ENCODE measurements at regions not wholly inside any gene's neighbourhood (a gene's known extent, or its start where the extent isn't known, plus 50 kb on each side); places are given as distances from the start of the nearest gene placed in this dataset.

DNA sequence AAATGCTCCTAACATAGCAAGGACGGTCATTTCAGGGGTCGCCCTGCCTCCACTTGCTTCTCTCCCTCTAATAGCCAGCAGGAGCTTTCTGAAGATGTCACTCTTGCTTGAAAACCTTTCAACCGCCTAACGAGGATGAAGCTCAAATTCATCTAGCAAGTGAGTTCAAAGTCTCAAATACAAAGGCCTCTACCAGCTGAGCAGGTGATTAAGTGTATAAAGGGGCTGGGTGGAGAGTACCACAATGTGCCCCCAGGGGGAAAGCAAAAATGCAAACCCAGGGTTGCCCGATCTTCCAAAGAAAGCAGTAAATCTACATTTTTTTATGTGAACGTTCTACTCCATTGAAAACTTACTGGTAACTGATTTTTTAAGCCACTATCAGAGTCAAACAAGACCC, 50.4 kb upstream of the GRIP2 start:
- no peak for DNase-seq (ENCODE audit: low spot score)

DNA sequence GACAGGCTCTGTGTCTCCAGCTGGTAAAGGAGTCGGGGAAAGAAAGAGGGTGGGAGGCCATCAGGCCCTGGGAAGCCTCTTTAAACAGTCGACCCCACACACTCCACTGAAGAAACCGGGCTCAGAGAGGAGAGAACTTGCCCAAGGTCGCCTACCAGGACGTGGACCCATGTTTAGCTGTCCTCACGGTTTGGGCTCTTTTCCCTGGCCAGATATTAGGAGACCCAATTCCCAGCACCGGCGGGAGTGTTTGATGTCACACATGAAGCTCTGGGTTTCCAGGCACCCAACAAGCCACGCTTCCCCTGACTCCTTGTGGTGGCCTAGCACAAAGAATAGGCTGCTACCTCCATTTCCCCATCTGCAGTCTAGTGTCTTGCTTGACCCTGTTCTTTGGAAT, 52.2 kb upstream of the GRIP2 start:
- DNase-seq (ENCODE audit: low spot score), result no peak

- DNase-seq (ENCODE audit: low spot score), result no peak
These were observed 52.7 kb upstream of the GRIP2 start for GRCh38 chr3:14592836-14593235.

- DNase-seq (ENCODE audit: low spot score), result no peak
These were observed 54.1 kb upstream of the GRIP2 start for GRCh38 chr3:14594234-14594633.

DNA sequence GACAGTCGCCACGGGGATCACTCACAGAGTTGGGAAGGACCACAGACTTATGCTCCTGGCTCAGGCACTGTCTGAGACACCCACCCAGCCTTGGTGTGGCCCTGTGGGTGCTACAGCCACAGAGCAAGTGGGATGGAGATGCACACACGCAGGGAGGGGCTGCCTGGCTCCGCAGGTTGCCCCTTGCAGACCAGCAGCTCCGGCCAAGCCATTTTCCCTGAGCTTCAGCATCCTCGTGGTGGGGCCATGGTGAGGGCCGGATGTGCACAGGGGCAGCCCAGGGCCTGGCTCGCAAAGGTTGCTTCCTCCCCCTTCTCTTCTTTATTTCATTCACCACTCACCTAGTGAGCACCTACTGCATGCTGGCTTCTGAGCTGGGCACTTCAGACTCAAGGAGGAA, 55.4 kb upstream of the GRIP2 start:
- DNase-seq (ENCODE audit: low spot score), result no peak

DNA sequence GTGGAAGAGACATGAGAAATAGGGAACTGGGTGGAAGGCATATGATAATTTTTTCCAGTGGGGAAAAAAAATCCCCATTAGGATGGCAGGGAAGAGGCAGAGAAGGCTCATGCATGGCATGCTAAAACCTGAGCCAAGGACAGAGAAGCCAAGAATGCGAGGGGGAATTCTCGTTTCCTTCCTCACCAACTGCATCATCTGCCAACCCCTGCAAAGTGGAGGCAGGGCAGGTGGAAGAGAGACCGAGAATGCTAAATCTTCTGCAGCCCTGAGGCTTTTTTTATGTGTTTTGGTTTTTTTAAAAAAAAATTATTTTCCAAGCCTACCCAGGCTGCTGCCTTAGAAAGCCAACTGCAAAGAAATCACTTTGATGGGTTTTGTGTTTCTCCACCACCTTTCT, 54.3 kb upstream of the CCDC174 start:
- no peak for DNase-seq (ENCODE audit: low spot score)

- DNase-seq (ENCODE audit: low spot score), result peak; percentile 88
These were observed 53.4 kb upstream of the CCDC174 start for GRCh38 chr3:14598143-14598569.

GRCh38 chr3:14599488-14599887, 52.1 kb upstream of the CCDC174 start:
- DNase-seq (ENCODE audit: low spot score), result no peak

DNA sequence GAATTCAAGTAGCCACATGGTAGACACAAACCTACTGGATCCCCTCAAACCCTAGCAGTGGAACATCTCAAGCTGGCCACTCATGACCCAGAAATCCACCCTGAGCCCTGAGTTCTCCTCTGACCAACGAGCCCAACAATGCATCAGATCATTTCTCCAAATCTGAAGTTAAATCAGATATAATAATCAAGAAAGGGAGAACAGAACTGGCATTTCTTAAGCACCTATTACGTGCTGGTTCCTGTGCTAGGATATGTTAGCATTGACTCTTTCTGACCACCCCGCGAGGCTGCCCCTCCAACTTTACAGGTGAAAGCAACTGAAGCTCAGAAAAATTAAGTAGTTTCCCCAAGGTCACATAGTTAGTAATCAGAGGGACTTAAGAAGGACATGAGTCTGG, 51.5 kb upstream of the CCDC174 start:
- no peak for DNase-seq (ENCODE audit: low spot score)

DNA sequence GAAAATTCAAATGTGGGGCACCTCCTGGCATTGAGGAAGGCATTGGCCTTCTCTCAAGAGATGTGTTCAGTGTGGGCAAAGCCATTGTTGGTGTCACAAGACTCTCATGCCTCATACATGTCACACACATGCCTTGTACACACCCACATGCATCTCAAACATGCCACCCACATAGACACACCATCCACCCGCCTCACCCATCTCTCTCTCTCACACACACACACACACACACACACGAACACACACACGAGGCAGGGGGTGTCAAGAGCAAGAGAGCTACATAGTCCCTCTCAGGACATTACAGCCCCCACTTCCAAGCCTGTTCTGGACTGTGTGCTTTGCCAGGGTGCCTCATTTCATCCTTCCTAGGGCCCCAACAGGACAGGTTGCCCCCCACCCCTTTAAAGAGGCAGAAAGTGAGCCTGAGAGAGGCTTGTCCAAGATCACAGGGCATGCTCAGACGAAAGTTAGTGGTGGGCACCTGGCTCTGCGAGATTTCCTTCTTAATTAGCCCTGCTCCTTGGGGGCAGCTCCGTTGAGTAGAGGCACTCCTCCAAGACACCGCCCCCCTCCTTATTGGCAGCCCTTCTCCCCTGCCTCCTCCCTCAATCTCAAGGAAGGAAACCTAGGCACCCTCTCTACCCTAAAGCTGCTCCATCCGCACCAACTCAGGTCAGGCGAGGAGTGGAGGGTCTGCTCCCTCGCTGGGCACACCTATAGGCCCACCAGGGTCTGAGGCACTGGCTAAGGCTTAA, 50.5 kb upstream of the CCDC174 start:
- no peak for DNase-seq (ENCODE audit: low spot score)

DNA sequence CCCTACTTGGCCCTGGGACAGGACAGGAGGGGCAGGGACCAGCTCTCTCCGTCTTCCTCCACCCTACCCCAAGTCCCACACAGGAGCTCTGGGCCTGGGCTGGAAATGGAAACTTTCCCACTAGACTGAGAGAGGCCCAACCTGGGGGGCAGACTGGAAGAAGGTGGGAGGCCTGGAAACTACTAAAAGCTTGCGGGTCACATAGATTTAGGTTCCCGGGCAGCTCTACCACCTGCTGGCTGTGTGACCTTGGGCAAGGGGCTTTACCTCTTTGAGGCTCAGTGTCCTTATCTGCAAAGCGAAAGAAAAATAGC, 49.9 kb upstream of the CCDC174 start:
- DNase-seq (ENCODE audit: low spot score), result no peak

Data from HuH-7.5 (cell line).